Skeletal muscle cell (primary cell): ENCODE measurements at regions not wholly inside any gene's neighbourhood (a gene's known extent, or its start where the extent isn't known, plus 50 kb on each side); places are given as distances from the start of the nearest gene placed in this dataset.
A peak's percentile ranks its signal among the peaks of the same experiment; 100 is the strongest.
"Not testable (repeated sequence)": the region's sequence is repeated elsewhere in the genome, so short reads cannot be mapped to it uniquely, and the experiment has no call there.

Source experiments
- DNase-seq: peaks from one replicate; pipeline ENCODE4 v3.0.0-alpha.2; 2010; ENCODE audit warnings: low read depth
- H3K4me3 ChIP-seq: 2 replicates; pipeline ENCODE4 v1.5.1; 2011; ENCODE audit warnings: low read depth, mild to moderate bottlenecking, control low read depth, low read length, moderate library complexity

DNA sequence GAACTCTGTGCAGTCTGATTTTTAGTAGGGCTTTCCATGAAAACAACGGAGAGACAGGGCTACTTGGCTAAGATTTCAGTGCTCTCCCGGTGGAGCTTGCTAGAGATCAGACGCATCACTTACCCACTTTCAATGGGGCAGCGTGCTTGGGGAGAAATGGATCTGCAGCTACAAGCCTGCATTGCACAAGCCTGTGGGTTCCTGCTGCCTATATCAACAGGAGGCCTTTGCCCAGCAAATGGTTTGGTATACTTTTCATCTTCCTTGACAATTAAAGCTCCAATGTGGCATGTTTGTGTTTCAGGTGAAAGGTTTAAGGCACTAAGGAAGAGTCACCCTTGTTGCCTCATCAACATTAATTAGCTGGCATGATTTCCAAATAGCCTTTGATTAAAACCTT, 136.0 kb upstream of the FOXQ1 start:
- H3K4me3 ChIP-seq, result no peak overlapping the region
- no peak for DNase-seq

- H3K4me3 ChIP-seq, result no peak overlapping the region
- peak; percentile 4 for DNase-seq
These were observed 141.1 kb upstream of the FOXQ1 start for GRCh38 chr6:1170794-1171193.

DNA sequence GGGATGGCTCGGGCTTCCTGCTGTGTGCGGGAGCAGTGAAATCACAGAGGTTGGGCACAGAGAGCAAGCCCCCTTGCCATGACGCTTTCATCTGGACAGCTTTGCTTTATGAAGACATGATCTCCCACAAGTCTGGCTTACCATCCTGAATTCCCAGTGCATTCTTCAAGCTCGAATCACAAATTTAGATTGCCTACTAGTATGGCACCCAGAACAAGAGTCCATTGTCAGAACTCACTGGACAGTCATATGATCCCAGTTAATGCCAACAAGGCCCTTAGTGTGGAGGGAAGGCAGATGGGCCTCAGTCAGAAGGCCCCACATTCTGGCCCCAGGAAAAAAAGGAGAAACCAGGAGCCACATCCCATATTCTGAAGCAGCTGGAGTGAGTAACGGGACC, 147.3 kb upstream of the FOXQ1 start:
- DNase-seq, result no peak
- no peak overlapping the region for H3K4me3 ChIP-seq

GRCh38 chr6:1163501-1163900, 148.4 kb upstream of the FOXQ1 start:
- no peak overlapping the region for H3K4me3 ChIP-seq
- DNase-seq, result no peak

GRCh38 chr6:1162367-1163275, 149.3 kb upstream of the FOXQ1 start:
- no peak for DNase-seq
- H3K4me3 ChIP-seq, result no peak overlapping the region

DNA sequence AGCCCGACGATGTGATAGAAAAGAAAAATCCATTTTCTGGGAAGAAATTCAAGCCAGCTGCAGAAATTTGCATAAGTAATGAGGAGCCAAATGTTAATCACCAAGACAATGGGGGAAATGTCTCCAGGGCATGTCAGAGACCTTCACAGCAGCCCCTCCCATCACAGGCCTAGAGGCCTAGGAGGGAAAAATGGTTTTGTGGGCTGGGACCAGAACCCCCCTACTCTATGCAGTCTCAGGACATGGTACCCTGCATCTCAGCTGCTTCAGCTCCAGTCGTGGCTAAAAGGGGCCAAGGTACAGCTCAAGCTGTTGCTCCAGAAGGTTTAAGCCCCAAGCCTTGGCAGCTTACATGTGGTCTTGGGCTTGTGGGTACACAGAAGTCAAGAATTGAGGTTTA, 155.5 kb upstream of the FOXQ1 start:
- H3K4me3 ChIP-seq, DNase-seq: not testable (repeated sequence)

DNA sequence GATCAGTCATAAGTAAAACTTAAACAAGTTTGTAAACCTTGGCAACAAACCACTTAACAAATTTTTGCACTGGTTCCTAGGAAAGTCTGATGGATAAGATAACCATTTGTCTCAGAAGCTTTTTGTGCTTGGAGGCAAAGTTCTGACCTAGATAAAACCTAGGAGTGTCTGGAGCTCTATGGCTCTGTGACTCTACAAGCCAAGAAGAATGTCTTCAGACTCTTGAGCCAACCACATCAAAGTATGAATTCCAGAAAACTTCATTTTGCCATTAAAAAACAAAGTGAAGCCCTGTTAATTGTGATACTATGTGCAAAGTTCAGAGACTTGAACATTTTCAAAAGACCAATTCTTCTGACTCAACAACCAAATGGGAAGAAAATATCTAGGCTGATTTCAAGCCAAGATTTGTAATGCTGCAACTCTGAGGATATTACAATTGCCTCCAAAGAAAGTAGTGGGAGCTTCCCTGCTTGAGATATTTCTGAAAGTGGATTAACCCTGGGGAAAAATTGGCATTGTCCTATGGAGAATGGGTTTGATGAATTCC, 158.1 kb upstream of the FOXQ1 start:
- DNase-seq, result no peak
- H3K4me3 ChIP-seq, result no peak overlapping the region

- no peak overlapping the region for H3K4me3 ChIP-seq
These were observed 165.4 kb upstream of the FOXQ1 start for GRCh38 chr6:1146500-1146899.

GRCh38 chr6:1145768-1146218, 166.1 kb upstream of the FOXQ1 start:
- DNase-seq, result no peak
- no peak overlapping the region for H3K4me3 ChIP-seq

More at GRCh38 chr6:1146500-1146899, 165.4 kb upstream of the FOXQ1 start:
- DNase-seq, result no peak

DNA sequence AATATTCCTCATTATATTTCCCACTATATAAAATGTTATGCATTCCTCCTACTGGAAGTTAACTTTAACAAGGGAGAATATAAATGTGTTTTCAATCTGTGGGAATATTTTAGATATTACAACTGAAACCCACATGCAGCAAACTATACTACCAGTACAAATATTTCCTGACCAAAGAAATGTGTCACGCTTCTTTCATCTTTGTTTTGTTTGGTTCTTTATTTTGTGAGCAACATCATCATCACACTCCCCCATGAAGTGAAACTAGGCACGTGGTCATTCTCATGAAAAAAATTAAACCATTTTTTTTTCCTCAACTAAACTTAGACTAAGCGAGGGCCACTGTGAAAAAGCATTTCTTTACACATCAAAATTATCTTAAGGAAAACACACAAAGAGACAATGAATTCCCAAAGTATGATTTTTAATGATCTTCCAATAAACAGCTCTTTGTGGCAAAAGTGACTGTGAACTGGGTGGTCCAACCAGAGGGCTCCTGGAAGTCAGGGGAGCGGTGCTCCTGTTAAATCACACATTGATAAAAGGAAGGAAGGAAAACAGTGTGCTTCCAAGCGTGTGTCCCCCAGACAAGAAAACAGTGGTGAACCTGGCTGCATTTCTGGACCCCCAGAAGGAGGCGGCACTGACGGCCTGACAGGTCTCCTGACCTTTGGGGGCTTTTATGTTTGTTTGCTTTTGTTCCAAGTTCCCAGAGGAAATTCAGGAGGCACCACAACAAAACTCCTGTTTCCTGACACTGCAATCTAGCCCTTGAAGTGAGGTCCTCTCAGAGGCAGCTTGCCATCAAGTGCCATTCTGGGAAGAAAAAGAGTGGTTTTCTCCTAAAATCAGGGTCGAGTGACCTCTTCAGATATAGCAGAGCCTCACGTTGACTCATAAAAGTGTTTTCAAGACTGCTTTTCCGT, 166.8 kb upstream of the FOXQ1 start:
- no peak overlapping the region for H3K4me3 ChIP-seq
- peak; percentile 10 for DNase-seq

DNA sequence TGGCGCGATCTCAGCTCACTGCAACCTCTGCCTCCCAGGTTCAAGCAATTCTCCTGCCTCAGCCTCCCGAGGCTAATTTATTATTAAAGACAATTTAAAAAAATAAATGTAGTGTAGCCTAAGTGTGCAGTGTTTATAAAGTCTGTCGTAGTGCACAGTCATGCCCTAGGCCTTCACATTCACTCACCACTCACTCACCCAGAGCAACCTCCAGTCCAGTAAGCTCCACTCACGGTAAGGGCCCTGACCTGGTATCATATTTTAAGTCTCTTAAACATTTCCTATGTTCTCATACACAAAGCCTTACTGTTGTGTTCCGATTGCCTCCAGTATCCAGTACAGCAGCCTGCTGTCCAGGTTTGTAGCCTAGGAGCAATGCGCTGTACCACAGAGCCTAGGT, 168.2 kb upstream of the FOXQ1 start:
- peak; percentile 7 for DNase-seq
- no peak overlapping the region for H3K4me3 ChIP-seq

DNA sequence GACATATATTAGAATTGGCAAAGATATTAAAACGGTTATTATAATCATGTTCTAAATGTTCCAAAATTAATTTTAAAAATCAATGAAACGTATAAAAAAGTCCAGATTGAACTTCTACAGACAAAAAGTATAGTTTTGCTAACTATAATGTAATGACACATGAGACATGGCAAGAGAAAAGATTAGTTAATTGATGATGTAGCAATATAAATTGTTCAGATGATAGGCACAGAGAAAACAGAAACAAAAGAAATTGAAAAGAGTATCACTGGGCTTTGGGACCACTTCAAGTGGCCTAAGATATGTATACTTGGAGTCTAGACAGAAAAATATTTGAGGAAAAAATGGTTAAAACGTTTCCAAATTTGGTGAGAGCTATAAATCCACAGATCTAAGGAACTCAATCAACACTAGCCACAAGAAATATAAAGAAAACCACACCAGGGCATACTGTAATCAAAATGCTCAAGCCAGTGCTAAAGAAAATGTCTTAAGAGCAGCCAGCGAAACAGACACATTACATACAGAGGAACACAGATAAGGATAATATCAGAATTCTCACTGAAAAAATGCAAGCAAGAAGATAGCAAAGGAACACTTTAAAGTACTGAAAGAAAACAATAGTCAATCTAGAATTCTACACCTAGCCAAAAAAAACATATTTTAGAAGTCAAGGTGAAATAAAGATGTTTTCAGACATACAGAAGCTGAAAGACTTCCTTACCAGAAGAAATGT, 172.6 kb upstream of the FOXQ1 start:
- DNase-seq, result no peak
- H3K4me3 ChIP-seq, result no peak overlapping the region

- H3K4me3 ChIP-seq, result no peak overlapping the region
- DNase-seq, result no peak
These were observed 174.0 kb upstream of the FOXQ1 start for GRCh38 chr6:1137849-1138248.

GRCh38 chr6:1136827-1137226, 175.1 kb upstream of the FOXQ1 start:
- no peak for DNase-seq
- no peak overlapping the region for H3K4me3 ChIP-seq

DNA sequence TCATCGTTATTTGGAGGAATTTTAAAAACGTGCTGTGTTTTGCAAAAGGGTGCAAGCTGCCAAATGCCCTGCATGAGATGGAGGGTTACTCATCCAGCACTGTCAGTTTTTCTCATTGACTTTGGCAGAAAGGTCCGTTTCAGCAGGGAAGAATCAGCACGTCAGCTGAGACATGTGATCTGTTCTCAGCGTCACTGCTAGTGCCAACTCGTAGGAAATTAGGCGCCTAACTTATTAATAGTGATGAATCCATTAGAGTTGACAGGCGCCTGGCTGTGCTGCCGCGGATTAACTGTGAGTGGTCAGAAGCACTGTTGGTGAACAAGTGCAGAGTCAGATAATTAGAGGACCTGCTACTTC, 175.5 kb upstream of the FOXQ1 start:
- no peak overlapping the region for H3K4me3 ChIP-seq
- DNase-seq, result peak; percentile 31

DNA sequence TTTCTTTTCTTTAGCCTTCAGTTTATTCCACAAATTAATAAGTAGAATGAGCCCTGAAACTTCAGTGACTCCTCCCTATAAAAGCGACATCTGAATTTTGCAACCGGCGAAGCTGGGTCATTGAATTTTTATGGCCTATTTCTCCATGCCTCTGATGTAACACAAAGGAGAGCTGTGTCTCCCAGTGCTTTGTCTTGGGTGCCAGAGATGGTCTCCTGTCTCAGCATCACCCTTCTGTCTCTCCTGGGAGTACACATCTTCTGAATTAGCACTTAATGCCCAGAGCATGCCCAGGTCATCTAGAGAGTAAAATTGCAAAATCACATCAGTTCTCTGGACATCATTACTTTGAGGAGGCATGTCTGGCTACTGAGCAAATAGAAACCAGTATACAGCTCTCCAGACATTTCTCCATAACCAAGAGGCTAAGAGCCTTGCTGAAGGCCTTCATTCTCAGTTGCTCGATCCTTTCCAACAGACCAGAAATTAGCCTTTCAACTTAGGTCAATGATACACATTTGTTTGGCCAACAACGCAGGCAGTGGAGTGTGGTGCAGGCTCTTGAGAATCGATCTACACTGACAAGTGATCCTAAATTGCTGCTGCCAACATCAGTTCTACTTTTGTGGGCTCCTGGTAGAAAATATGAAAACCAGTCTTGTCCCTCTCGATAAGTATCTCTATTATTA, 176.0 kb upstream of the FOXQ1 start:
- H3K4me3 ChIP-seq, result no peak overlapping the region
- DNase-seq, result no peak

GRCh38 chr6:1131285-1132079, 180.4 kb upstream of the FOXQ1 start:
- peak; percentile 61 for DNase-seq

GRCh38 chr6:1130709-1131108, 181.2 kb upstream of the FOXQ1 start:
- peak; percentile 5 for DNase-seq
- H3K4me3 ChIP-seq, result no peak overlapping the region

More at GRCh38 chr6:1131285-1132079, 180.4 kb upstream of the FOXQ1 start:
- H3K4me3 ChIP-seq, result no peak overlapping the region
